H1 (cell line): ENCODE measurements at regions not wholly inside any gene's neighbourhood (a gene's known extent, or its start where the extent isn't known, plus 50 kb on each side); places are given as distances from the start of the nearest gene placed in this dataset.

Source experiments
- CTCF ChIA-PET: fragments of 300-600 bp; sonication (Branson Sonifier 250); formaldehyde crosslinking; loops from one replicate; lab custom pipeline; 2021; ENCODE audit not compliant: partially characterized antibody; lab: Charles Lee
- POLR2A ChIA-PET: fragments of 300-600 bp; sonication (Branson Sonifier 250); formaldehyde crosslinking; loops from one replicate; lab custom pipeline; 2021; ENCODE audit warnings: inconsistent platforms; ENCODE audit not compliant: partially characterized antibody; lab: Charles Lee
- DNase-seq, 2 experiments: peaks; one replicate each; pipeline versions ENCODE4 v3.0.0 to v3.0.0-alpha.2; 2010 to 2022; ENCODE audit warnings: low spot score in 2 of 2, low read depth in 1 of 2, mixed read lengths in 1 of 2
- FAIRE-seq: peaks from 2 replicates; lab custom pipeline; 2011; peaks lifted over from hg19 to GRCh38; lab: Jason Lieb, UNC
- H2AFZ ChIP-seq: 2 replicates; pipeline ENCODE4 v1.8.1; 2012; ENCODE audit warnings: low read length, inconsistent platforms
- H2AK5ac ChIP-seq: 2 replicates; pipeline ENCODE4 v1.6.1; 2013; ENCODE audit warnings: low read depth, low read length
- H2BK120ac ChIP-seq: replicated peaks from 2 replicates; pipeline ENCODE3; 2013; ENCODE audit warnings: low read depth, low read length, inconsistent platforms
- H2BK12ac ChIP-seq: 2 replicates; pipeline ENCODE4 v1.6.1; 2013; ENCODE audit warnings: low read depth, low read length
- H2BK15ac ChIP-seq: 2 replicates; pipeline ENCODE4 v1.6.1; 2013; ENCODE audit warnings: low read length
- H2BK20ac ChIP-seq: 2 replicates; pipeline ENCODE4 v1.6.1; 2013; ENCODE audit warnings: low read length
- H2BK5ac ChIP-seq: 2 replicates; pipeline ENCODE4 v1.6.1; 2013; ENCODE audit warnings: low read depth, low read length
- H3K14ac ChIP-seq: 2 replicates; pipeline ENCODE4 v1.6.1; 2013; ENCODE audit warnings: inconsistent platforms; ENCODE audit not compliant: insufficient read length
- H3K18ac ChIP-seq: 2 replicates; pipeline ENCODE4 v1.6.1; 2013; ENCODE audit warnings: low read length; ENCODE audit errors: extremely low read depth
- H3K23ac ChIP-seq: 2 replicates; pipeline ENCODE4 v1.6.1; 2013; ENCODE audit warnings: inconsistent platforms; ENCODE audit not compliant: insufficient read length
- H3K23me2 ChIP-seq: 2 replicates; pipeline ENCODE4 v1.6.1; 2013; ENCODE audit warnings: low read depth, low read length
- H3K27ac ChIP-seq: 2 replicates; pipeline ENCODE4 v1.6.1; 2011; ENCODE audit warnings: low read depth, low read length, inconsistent platforms
- H3K27me3 ChIP-seq, 4 experiments: replicated peaks in 1 of 4; 1 replicate in 1 of 4; 2 replicates in 3 of 4; pipeline versions ENCODE4 v1.6.1 to v1.8.1; 2011 to 2013; ENCODE audit warnings: low read length in 3 of 4, mild to moderate bottlenecking in 3 of 4, inconsistent platforms in 2 of 4, mixed read lengths in 2 of 4, moderate library complexity in 1 of 4; ENCODE audit not compliant: control insufficient read depth in 3 of 4, insufficient read depth in 3 of 4; ENCODE audit errors: extremely low read depth in 1 of 4
- H3K36me3 ChIP-seq, 4 experiments: 2 replicates each; pipeline versions ENCODE4 v1.6.1 to v1.8.1; 2011 to 2013; ENCODE audit warnings: mild to moderate bottlenecking in 4 of 4, low read length in 3 of 4, moderate library complexity in 2 of 4, control low read depth in 1 of 4, inconsistent platforms in 1 of 4; ENCODE audit not compliant: insufficient read depth in 4 of 4, control insufficient read depth in 2 of 4
- H3K4ac ChIP-seq: replicated peaks from 2 replicates; pipeline ENCODE3; 2013; ENCODE audit warnings: low read length, low read depth, mixed read lengths, inconsistent platforms; ENCODE audit not compliant: insufficient read length
- H3K4me1 ChIP-seq, 4 experiments: replicated peaks in 1 of 4; 1 replicate in 1 of 4; 2 replicates in 3 of 4; pipeline versions ENCODE4 v1.6.1 to v1.8.1; 2011 to 2013; ENCODE audit warnings: low read length in 3 of 4, inconsistent platforms in 2 of 4, mixed read lengths in 1 of 4; ENCODE audit not compliant: insufficient read depth in 4 of 4, control insufficient read depth in 3 of 4
- H3K4me2 ChIP-seq, 2 experiments: 2 replicates each; pipeline versions ENCODE4 v1.6.1 to v1.8.1; 2011 to 2013; ENCODE audit warnings: low read depth in 2 of 2, low read length in 2 of 2, control low read depth in 1 of 2, inconsistent platforms in 1 of 2, mild to moderate bottlenecking in 1 of 2; ENCODE audit not compliant: insufficient read depth in 1 of 2
- H3K4me3 ChIP-seq, 4 experiments: fragments of 200-600, 300-600 bp in 1 of 4; sonication (generic), shearing (Covaris generic), sonication (Bioruptor Twin) in 1 of 4; 2 replicates each; pipeline versions ENCODE4 v1.5.1 to v1.8.1; 2011 to 2016; ENCODE audit warnings: low read length in 4 of 4, low read depth in 3 of 4, control low read depth in 2 of 4, inconsistent platforms in 2 of 4, mild to moderate bottlenecking in 2 of 4, mixed read lengths in 1 of 4, moderate library complexity in 1 of 4; ENCODE audit not compliant: insufficient read depth in 2 of 4; ENCODE audit errors: extremely low read depth in 1 of 4
- H3K56ac ChIP-seq: replicated peaks from 2 replicates; pipeline ENCODE3; 2013; ENCODE audit warnings: low read depth, mild to moderate bottlenecking, mixed read lengths, low read length, inconsistent platforms; ENCODE audit not compliant: insufficient read length
- H3K79me1 ChIP-seq: 2 replicates; pipeline ENCODE4 v1.6.1; 2013; ENCODE audit warnings: low read depth, low read length, control low read depth
- H3K79me2 ChIP-seq, 2 experiments: 2 replicates each; pipeline versions ENCODE4 v1.6.1 to v1.8.1; 2012 to 2013; ENCODE audit warnings: low read length in 2 of 2, mild to moderate bottlenecking in 2 of 2, inconsistent platforms in 1 of 2; ENCODE audit not compliant: insufficient read depth in 2 of 2, control insufficient read depth in 1 of 2
- H3K9ac ChIP-seq, 4 experiments: replicated peaks in 1 of 4; 1 replicate in 1 of 4; 2 replicates in 3 of 4; pipeline versions ENCODE4 v1.6.1 to v1.8.1; 2011 to 2013; ENCODE audit warnings: low read depth in 3 of 4, low read length in 3 of 4, control low read depth in 2 of 4, mild to moderate bottlenecking in 2 of 4, moderate library complexity in 2 of 4, inconsistent platforms in 1 of 4; ENCODE audit errors: extremely low read depth in 1 of 4
- H3K9me3 ChIP-seq, 2 experiments: 2 replicates each; pipeline versions ENCODE4 v1.6.1 to v1.8.1; 2012 to 2013; ENCODE audit warnings: mild to moderate bottlenecking in 2 of 2, moderate library complexity in 2 of 2, control low read depth in 1 of 2, inconsistent platforms in 1 of 2, low read depth in 1 of 2, low read length in 1 of 2, mixed read lengths in 1 of 2; ENCODE audit not compliant: insufficient read depth in 2 of 2
- H4K20me1 ChIP-seq, 2 experiments: replicated peaks in 1 of 2; 2 replicates each; pipeline versions ENCODE3 to v1.8.1; 2011 to 2013; ENCODE audit warnings: inconsistent platforms in 2 of 2, low read length in 2 of 2, mild to moderate bottlenecking in 1 of 2; ENCODE audit not compliant: insufficient read depth in 2 of 2, control insufficient read depth in 1 of 2
- H4K5ac ChIP-seq: 2 replicates; pipeline ENCODE4 v1.6.1; 2013; ENCODE audit warnings: low read length, low read depth, mixed read lengths, inconsistent platforms; ENCODE audit not compliant: insufficient read length
- H4K8ac ChIP-seq: 2 replicates; pipeline ENCODE4 v1.8.0; 2013; ENCODE audit warnings: mild to moderate bottlenecking, moderate library complexity, low read length, inconsistent platforms; ENCODE audit not compliant: insufficient read depth; ENCODE audit errors: extremely low read depth
- H4K91ac ChIP-seq: replicated peaks from 2 replicates; pipeline ENCODE3; 2013; ENCODE audit warnings: low read length, mixed read lengths, inconsistent platforms; ENCODE audit not compliant: insufficient read length
- CREB1 ChIP-seq: IDR thresholded peaks from 2 replicates; pipeline ENCODE4 v1.6.1; 2012; ENCODE audit warnings: inconsistent platforms
- EZH2 ChIP-seq: fragments of 200-600 bp; sonication (generic); IDR thresholded peaks from 2 replicates; pipeline ENCODE4 v1.7.1; 2012; ENCODE audit warnings: low read depth, mild to moderate bottlenecking, moderate library complexity, low read length, inconsistent platforms; ENCODE audit not compliant: severe bottlenecking
- POU5F1 ChIP-seq: IDR thresholded peaks from 2 replicates; pipeline ENCODE4 v1.6.1; 2011; ENCODE audit warnings: low read depth, mild to moderate bottlenecking, low read length, moderate library complexity
- RAD21 ChIP-seq, 2 experiments: IDR thresholded peaks in 1 of 2; conservative IDR thresholded peaks in 1 of 2; 2 replicates each; pipeline ENCODE4 v1.6.1; 2011; ENCODE audit warnings: low read depth in 2 of 2, low read length in 2 of 2, improper control_type of control experiment in 1 of 2, inconsistent platforms in 1 of 2, mild to moderate bottlenecking in 1 of 2, moderate library complexity in 1 of 2
- RXRA ChIP-seq: IDR thresholded peaks from 2 replicates; pipeline ENCODE4 v1.6.1; 2011; ENCODE audit warnings: low read depth, mild to moderate bottlenecking, low read length, moderate library complexity; ENCODE audit not compliant: insufficient read depth
- SP2 ChIP-seq: IDR thresholded peaks from 2 replicates; pipeline ENCODE4 v1.6.1; 2012; ENCODE audit warnings: mild to moderate bottlenecking, low read length, inconsistent platforms
- TCF12 ChIP-seq: IDR thresholded peaks from 2 replicates; pipeline ENCODE4 v1.6.1; 2011; ENCODE audit warnings: low read depth, mild to moderate bottlenecking, low read length
- ZNF274 ChIP-seq: IDR thresholded peaks from 2 replicates; pipeline ENCODE4 v1.7.0; 2012; ENCODE audit warnings: low read length, borderline replicate concordance; ENCODE audit errors: extremely low read depth
- WGBS, 2 experiments: shearing (Covaris generic) in 1 of 2; methylation state at CpG; one replicate each; pipeline versions ENCODE4 v1.1.6 to v1.1.7; 2013 to 2015; ENCODE audit warnings: low lambda C conversion rate in 2 of 2, mixed read lengths in 2 of 2, inconsistent platforms in 1 of 2, low coverage in 1 of 2, missing lambda C conversion rate in 1 of 2; ENCODE audit not compliant: insufficient replicate concordance in 2 of 2, insufficient coverage in 1 of 2, insufficient read length in 1 of 2; ENCODE audit errors: extremely low coverage in 1 of 2, missing lambda C conversion rate in 1 of 2; 5-methylcytosine and 5-hydroxymethylcytosine counted together
- TF ChIP-seq, protein P1 (sequence below), 3 experiments: IDR thresholded peaks; 1 replicate in 2 of 3; 2 replicates in 1 of 3; pipeline versions ENCODE4 v1.5.1 to v1.6.1; 2011; ENCODE audit warnings: low read length in 3 of 3, mild to moderate bottlenecking in 3 of 3, inconsistent platforms in 2 of 3, low read depth in 1 of 3, moderate library complexity in 1 of 3; ENCODE audit not compliant: insufficient read depth in 1 of 3; ENCODE audit errors: control extremely low read depth in 1 of 3

DNA sequence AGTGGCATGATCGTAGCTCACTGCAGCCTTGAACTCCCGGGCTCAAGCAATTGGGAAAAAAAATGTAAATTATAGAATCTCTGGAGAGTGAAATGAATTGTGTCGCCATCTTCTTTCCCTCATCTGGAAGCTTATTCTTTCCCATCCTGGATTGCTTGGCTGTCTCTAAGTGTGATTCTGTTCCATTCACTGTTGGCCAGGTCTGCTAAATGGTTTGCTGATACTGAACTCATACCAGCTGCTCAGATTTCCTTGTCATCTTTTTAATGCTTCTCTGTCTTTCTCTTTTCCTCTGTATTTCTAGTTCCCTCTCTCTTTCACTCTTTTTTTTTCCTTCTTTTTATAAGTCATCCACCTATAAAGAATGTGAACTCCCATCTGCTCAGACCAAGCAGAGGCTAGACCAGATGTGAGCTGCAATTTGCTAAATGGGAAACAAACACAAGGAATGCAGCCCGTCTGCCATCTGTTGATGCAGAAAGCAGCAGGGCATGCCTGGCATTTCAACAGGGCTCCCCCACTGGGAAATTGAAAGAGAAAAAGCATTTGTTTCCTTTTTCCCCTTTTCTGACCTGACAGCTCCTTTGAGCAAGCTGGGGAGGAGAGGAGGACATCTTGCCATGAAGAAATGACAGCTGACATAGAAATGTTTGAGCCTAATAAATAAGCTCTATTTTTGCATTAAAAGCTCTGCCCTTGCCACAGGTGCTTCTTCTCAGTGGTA is 1823.6 kb upstream of the FLRT2 start:
- Histone ChIP-seq H3K79me2 (no peaks in the 10 kb centered on the region), H4K5ac (no peak overlapping the region), H3K56ac (no peak overlapping the region), H4K91ac (no peak overlapping the region), H3K27me3 (no peaks in the 10 kb centered on the region), H3K4ac (no peak overlapping the region), H3K36me3 (no peaks in the 10 kb centered on the region), H4K20me1 (no peaks in the 10 kb centered on the region), H2BK20ac (no peak overlapping the region), H2BK120ac (no peak overlapping the region), H2AK5ac (no peak overlapping the region), H2BK5ac (peak overlapping the region; percentile 69), H3K9me3 (no peaks in the 10 kb centered on the region; a peak in 1 of 4 replicates), H2BK15ac (no peak overlapping the region), H3K18ac (no peak overlapping the region), H2AFZ (no peak overlapping the region), H3K23me2 (no peaks in the 10 kb centered on the region), H3K14ac (no peak overlapping the region), H3K9ac (no peak overlapping the region), H2BK12ac (peak overlapping the region; percentile 7; the same call in 1 of the 2 replicates), H3K4me1 (peaks cover 0 to 8% (median 4%) of the 10 kb centered on the region in 4 experiments; a peak in 2 of 7 replicates), H3K79me1 (no peaks in the 10 kb centered on the region), H4K8ac (no peak overlapping the region), H3K4me2 (peak overlapping the region in 1 of 2 experiments; percentile 62; a peak in 2 of 4 replicates), H3K23ac (no peak overlapping the region), H3K4me3 (0 out of 8 replicates have a peak overlapping the region, but pooled peaks of 1 of the 4 experiments have one; percentile 10), H3K27ac (no peak overlapping the region)
- POLR2A ChIA-PET, result interaction anchor here (0.6 kb wide), 1 partner anchor 776 kb away, joined by 3 read pairs; no protein-coding TSS in a partner anchor
- FAIRE-seq (peak; percentile 80), DNase-seq (peak; percentile 58 to 61)
- CTCF ChIA-PET, result interaction anchor here (1.0 to 1.1 kb wide), 2 partner anchors 244 to 407 kb away, joined by 3 to 4 read pairs; no protein-coding TSS in a partner anchor
- 72% methylated on average over 4 of the region's 4 CpGs; no CpG with 5 or more reads in 1 of the 2 experiments for WGBS, 2 experiments
- TF ChIP-seq SP2 (no peak), TCF12 (peak; percentile 99), RXRA (0 out of 2 replicates have a peak, but pooled peaks have one; percentile 39), POU5F1 (no peak), RAD21 (IDR thresholded peaks at IDR 0.05 in 1 of 2, conservative IDR thresholded peaks at IDR 0.05 in 1 of 2; ENCODE audit: low read depth in 2 of 2, low read length in 2 of 2) (peak; percentile 28 to 30; a peak in 3 of 4 replicates), ZNF274 (no peak), EZH2 (no peak), CREB1 (no peak)
- TF ChIP-seq, protein P1, sequence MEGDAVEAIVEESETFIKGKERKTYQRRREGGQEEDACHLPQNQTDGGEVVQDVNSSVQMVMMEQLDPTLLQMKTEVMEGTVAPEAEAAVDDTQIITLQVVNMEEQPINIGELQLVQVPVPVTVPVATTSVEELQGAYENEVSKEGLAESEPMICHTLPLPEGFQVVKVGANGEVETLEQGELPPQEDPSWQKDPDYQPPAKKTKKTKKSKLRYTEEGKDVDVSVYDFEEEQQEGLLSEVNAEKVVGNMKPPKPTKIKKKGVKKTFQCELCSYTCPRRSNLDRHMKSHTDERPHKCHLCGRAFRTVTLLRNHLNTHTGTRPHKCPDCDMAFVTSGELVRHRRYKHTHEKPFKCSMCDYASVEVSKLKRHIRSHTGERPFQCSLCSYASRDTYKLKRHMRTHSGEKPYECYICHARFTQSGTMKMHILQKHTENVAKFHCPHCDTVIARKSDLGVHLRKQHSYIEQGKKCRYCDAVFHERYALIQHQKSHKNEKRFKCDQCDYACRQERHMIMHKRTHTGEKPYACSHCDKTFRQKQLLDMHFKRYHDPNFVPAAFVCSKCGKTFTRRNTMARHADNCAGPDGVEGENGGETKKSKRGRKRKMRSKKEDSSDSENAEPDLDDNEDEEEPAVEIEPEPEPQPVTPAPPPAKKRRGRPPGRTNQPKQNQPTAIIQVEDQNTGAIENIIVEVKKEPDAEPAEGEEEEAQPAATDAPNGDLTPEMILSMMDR (IDR thresholded peaks at IDR 0.05; ENCODE audit: control extremely low read depth in 1 of 3, insufficient read depth in 1 of 3, low read depth in 1 of 3, low read length in 3 of 3), result no peak
